MCF 10A (cell line): ENCODE measurements at regions not wholly inside any gene's neighbourhood (a gene's known extent, or its start where the extent isn't known, plus 50 kb on each side); places are given as distances from the start of the nearest gene placed in this dataset.

Experiments
- BruUV-seq: library from RNA; stranded (reverse); fragments of 400-500 nt; replicated peaks from 2 replicates; lab custom pipeline; 2021; lab: Mats Ljungman, UMichigan
- CTCF ChIA-PET: fragments of 300-600 bp; sonication (Branson Sonifier 250); formaldehyde crosslinking; extraction: SDS; loops from one replicate; lab custom pipeline; 2021; ENCODE audit warnings: antibody characterized with exemption, inconsistent platforms; lab: Yijun Ruan, JAX
- POLR2A ChIA-PET: fragments of 300-600, 350-650 bp; sonication (Branson Sonifier 250); formaldehyde crosslinking; extraction: SDS; loops from one replicate; lab custom pipeline; 2020; ENCODE audit warnings: antibody characterized with exemption, inconsistent platforms; lab: Yijun Ruan, JAX
- DNase-seq: peaks from one replicate; pipeline ENCODE4 v3.0.0-alpha.2; 2018; ENCODE audit not compliant: unreplicated experiment
- H3K27ac Mint-ChIP-seq: one replicate; pipeline ENCODE4 v1.8.0; 2022; ENCODE audit warnings: mild to moderate bottlenecking, low read depth, mixed read lengths; ENCODE audit not compliant: unreplicated experiment
- H3K27me3 Mint-ChIP-seq: one replicate; pipeline ENCODE4 v1.8.0; 2022; ENCODE audit warnings: mixed read lengths; ENCODE audit not compliant: insufficient read depth, unreplicated experiment
- H3K36me3 Mint-ChIP-seq: one replicate; pipeline ENCODE4 v1.8.0; 2022; ENCODE audit warnings: mild to moderate bottlenecking, moderate library complexity, mixed read lengths; ENCODE audit not compliant: insufficient read depth, unreplicated experiment
- H3K4me1 Mint-ChIP-seq: one replicate; pipeline ENCODE4 v1.8.0; 2022; ENCODE audit warnings: mixed read lengths; ENCODE audit not compliant: insufficient read depth, unreplicated experiment
- H3K4me3 Mint-ChIP-seq: one replicate; pipeline ENCODE4 v1.8.0; 2022; ENCODE audit warnings: mild to moderate bottlenecking, moderate library complexity, mixed read lengths; ENCODE audit not compliant: unreplicated experiment
- H3K9me3 Mint-ChIP-seq: one replicate; pipeline ENCODE4 v1.8.0; 2022; ENCODE audit warnings: mixed read lengths; ENCODE audit not compliant: unreplicated experiment
- CTCF ChIP-seq: fragments of 200-600 bp; IDR thresholded peaks from one replicate; pipeline ENCODE4 v1.8.0; 2022; ENCODE audit warnings: antibody characterized with exemption, mild to moderate bottlenecking; ENCODE audit not compliant: unreplicated experiment
- intact Hi-C: fragments of 100-400 bp; cut with micrococcal nuclease; formaldehyde crosslinking; loops from 2 replicates; pipeline ENCODE4 v1.14.1; 2022

- no peak for DNase-seq
- H3K4me3 Mint-ChIP-seq: no peak overlapping the region
Observed at GRCh38 chr1:188817814-188818213, 1659.8 kb downstream of the BRINP3 start.

GRCh38 chr1:188822248-188822647, 1655.4 kb downstream of the BRINP3 start:
- intact Hi-C loops: no loop called here
- DNase-seq: no peak
- TF ChIP-seq CTCF: no peak
- POLR2A ChIA-PET: interaction anchor here (0.7 kb wide), 1 partner anchor 174 kb away, joined by 3 read pairs; no protein-coding TSS in a partner anchor
- no peak overlapping the region for H3K27ac Mint-ChIP-seq
- H3K4me1 Mint-ChIP-seq: no peaks in the 10 kb centered on the region
- no TSS peak for BruUV-seq
- H3K4me3 Mint-ChIP-seq: no peak overlapping the region
- H3K9me3 Mint-ChIP-seq: no peaks in the 10 kb centered on the region
- CTCF ChIA-PET: interaction anchor here (0.6 to 0.7 kb wide), 2 partner anchors 24 to 44 kb away, joined by 3 read pairs; no protein-coding TSS in a partner anchor
- H3K27me3 Mint-ChIP-seq: no peaks in the 10 kb centered on the region
- H3K36me3 Mint-ChIP-seq: no peaks in the 10 kb centered on the region

More at GRCh38 chr1:188817814-188818213, 1659.8 kb downstream of the BRINP3 start:
- H3K36me3 Mint-ChIP-seq: no peaks in the 10 kb centered on the region
- TF ChIP-seq CTCF: no peak
- CTCF ChIA-PET: interaction anchor here (0.6 kb wide), 1 partner anchor 15 kb away, joined by 3 read pairs; no protein-coding TSS in a partner anchor
- intact Hi-C loops: no loop called here
- H3K27me3 Mint-ChIP-seq: no peaks in the 10 kb centered on the region
- POLR2A ChIA-PET: no interaction called here
- no peaks in the 10 kb centered on the region for H3K9me3 Mint-ChIP-seq
- H3K4me1 Mint-ChIP-seq: no peaks in the 10 kb centered on the region
- BruUV-seq: no TSS peak
- H3K27ac Mint-ChIP-seq: no peak overlapping the region

- H3K27ac Mint-ChIP-seq: no peak overlapping the region
- H3K27me3 Mint-ChIP-seq: no peaks in the 10 kb centered on the region
- no peaks in the 10 kb centered on the region for H3K36me3 Mint-ChIP-seq
- ChIA-PET POLR2A (no interaction called here), CTCF (interaction anchor here (0.7 to 2.7 kb wide), 3 partner anchors 15 to 238 kb away, joined by 3 to 8 read pairs (median 5); no protein-coding TSS in a partner anchor)
- TF ChIP-seq CTCF: no peak
- BruUV-seq: no TSS peak
- H3K4me3 Mint-ChIP-seq: no peak overlapping the region
- no peaks in the 10 kb centered on the region for H3K4me1 Mint-ChIP-seq
- intact Hi-C loops: no loop called here
- H3K9me3 Mint-ChIP-seq: no peaks in the 10 kb centered on the region
- peak; percentile 60 for DNase-seq
Observed at GRCh38 chr1:188825471-188825870, 1652.2 kb downstream of the BRINP3 start.

GRCh38 chr1:188826800-188827199, 1650.9 kb downstream of the BRINP3 start:
- no peaks in the 10 kb centered on the region for H3K36me3 Mint-ChIP-seq
- TF ChIP-seq CTCF: no peak
- no peaks in the 10 kb centered on the region for H3K27me3 Mint-ChIP-seq
- ChIA-PET POLR2A (no interaction called here), CTCF (interaction anchor here (0.6 to 1.2 kb wide), 2 partner anchors 14 to 70 kb away, joined by 3 to 5 read pairs; no protein-coding TSS in a partner anchor)
- no peak overlapping the region for H3K4me3 Mint-ChIP-seq
- H3K27ac Mint-ChIP-seq: no peak overlapping the region
- no peak for DNase-seq
- intact Hi-C loops: no loop called here
- no peaks in the 10 kb centered on the region for H3K9me3 Mint-ChIP-seq
- no peaks in the 10 kb centered on the region for H3K4me1 Mint-ChIP-seq
- BruUV-seq: no TSS peak
